ENCODE measurements at regions not wholly inside any gene's neighbourhood (a gene's known extent, or its start where the extent isn't known, plus 50 kb on each side); places are given as distances from the start of the nearest gene placed in this dataset.

- TF ChIP-seq CTCF (IDR thresholded peaks at IDR 0.05) (no peak), POLR2A (IDR thresholded peaks at IDR 0.05) (no peak)
Measured at GRCh38 chr12:16914853-16915252, 308.9 kb upstream of the LMO3 start.

All from right lobe of liver (tissue), 4 donors.